ENCODE measurements at regions not wholly inside any gene's neighbourhood (a gene's known extent, or its start where the extent isn't known, plus 50 kb on each side); places are given as distances from the start of the nearest gene placed in this dataset.
"Not testable (repeated sequence)": the region's sequence is repeated elsewhere in the genome, so short reads cannot be mapped to it uniquely, and the experiment has no call there.

GRCh38 chr22:44621401-44622146 lies 80.4 kb upstream of the PRR5 start:
- Histone ChIP-seq H3K9me3 (ENCODE audit: insufficient read depth, low read length) (no peaks in the 10 kb centered on the region), H4K20me1 (ENCODE audit: low read depth, low read length) (no peaks in the 10 kb centered on the region), H2AFZ (ENCODE audit: low read depth, low read length, severe bottlenecking) (no peak overlapping the region), H3K9ac (ENCODE audit: low read length) (no peak overlapping the region), H3K27me3 (ENCODE audit: low read length) (no peaks in the 10 kb centered on the region), H3F3A (ENCODE audit: insufficient read depth) (no peaks in the 10 kb centered on the region), H3K4me2 (ENCODE audit: low read depth, low read length, poor library complexity, severe bottlenecking) (no peak overlapping the region), H3K79me2 (ENCODE audit: insufficient read depth, low read length) (no peaks in the 10 kb centered on the region), H3K36me3 (ENCODE audit: low read length) (no peaks in the 10 kb centered on the region), H3K9me2 (replicated peaks; ENCODE audit: insufficient read depth, low read length) (no peaks in the 10 kb centered on the region), H3K4me3 (ENCODE audit: insufficient read depth, low read length, poor library complexity, severe bottlenecking) (no peak overlapping the region), H3K27ac (ENCODE audit: low read depth, low read length) (no peak overlapping the region)
- no peak for TF ChIP-seq EZH2phosphoT487 (conservative IDR thresholded peaks at IDR 0.05; ENCODE audit: low read length)
- TF ChIP-seq CTCF (IDR thresholded peaks at IDR 0.05; ENCODE audit: insufficient read depth, low read length, poor library complexity, severe bottlenecking), result no peak

GRCh38 chr22:44620841-44621257 lies 81.2 kb upstream of the PRR5 start:
- Histone ChIP-seq H3K9me3 (ENCODE audit: insufficient read depth, low read length) (no peaks in the 10 kb centered on the region), H3F3A (ENCODE audit: insufficient read depth) (no peaks in the 10 kb centered on the region), H3K27ac (ENCODE audit: low read depth, low read length) (no peak overlapping the region), H3K36me3 (ENCODE audit: low read length) (no peaks in the 10 kb centered on the region), H3K9ac (ENCODE audit: low read length) (no peak overlapping the region), H3K4me2 (ENCODE audit: low read depth, low read length, poor library complexity, severe bottlenecking) (no peak overlapping the region), H3K9me2 (replicated peaks; ENCODE audit: insufficient read depth, low read length) (no peaks in the 10 kb centered on the region), H2AFZ (ENCODE audit: low read depth, low read length, severe bottlenecking) (no peak overlapping the region), H3K27me3 (ENCODE audit: low read length) (no peaks in the 10 kb centered on the region), H3K4me3 (ENCODE audit: insufficient read depth, low read length, poor library complexity, severe bottlenecking) (no peak overlapping the region), H4K20me1 (ENCODE audit: low read depth, low read length) (no peaks in the 10 kb centered on the region), H3K79me2 (ENCODE audit: insufficient read depth, low read length) (no peaks in the 10 kb centered on the region)
- no peak for TF ChIP-seq EZH2phosphoT487 (conservative IDR thresholded peaks at IDR 0.05; ENCODE audit: low read length)
- no peak for TF ChIP-seq CTCF (IDR thresholded peaks at IDR 0.05; ENCODE audit: insufficient read depth, low read length, poor library complexity, severe bottlenecking)

GRCh38 chr22:44620129-44620840 lies 81.7 kb upstream of the PRR5 start:
- no peaks in the 10 kb centered on the region for H3K79me2 ChIP-seq (ENCODE audit: insufficient read depth, low read length)
- H3K36me3 ChIP-seq (ENCODE audit: low read length), result no peaks in the 10 kb centered on the region
- H3K4me2 ChIP-seq (ENCODE audit: low read depth, low read length, poor library complexity, severe bottlenecking), result no peak overlapping the region
- no peak for TF ChIP-seq CTCF (IDR thresholded peaks at IDR 0.05; ENCODE audit: insufficient read depth, low read length, poor library complexity, severe bottlenecking)
- TF ChIP-seq EZH2phosphoT487 (conservative IDR thresholded peaks at IDR 0.05; ENCODE audit: low read length), result no peak
- no peaks in the 10 kb centered on the region for H3K9me2 ChIP-seq (replicated peaks; ENCODE audit: insufficient read depth, low read length)
- H3K9ac ChIP-seq (ENCODE audit: low read length), result no peak overlapping the region
- no peaks in the 10 kb centered on the region for H3K27me3 ChIP-seq (ENCODE audit: low read length)
- no peaks in the 10 kb centered on the region for H3K9me3 ChIP-seq (ENCODE audit: insufficient read depth, low read length)
- H3K4me3 ChIP-seq (ENCODE audit: insufficient read depth, low read length, poor library complexity, severe bottlenecking), result no peak overlapping the region
- H3F3A ChIP-seq (ENCODE audit: insufficient read depth), result no peaks in the 10 kb centered on the region
- no peaks in the 10 kb centered on the region for H4K20me1 ChIP-seq (ENCODE audit: low read depth, low read length)
- no peak overlapping the region for H3K27ac ChIP-seq (ENCODE audit: low read depth, low read length)
- no peak overlapping the region for H2AFZ ChIP-seq (ENCODE audit: low read depth, low read length, severe bottlenecking)

- H4K20me1 ChIP-seq (ENCODE audit: low read depth, low read length); H3K9me2 ChIP-seq (replicated peaks; ENCODE audit: insufficient read depth, low read length); H2AFZ ChIP-seq (ENCODE audit: low read depth, low read length, severe bottlenecking); H3K9me3 ChIP-seq (ENCODE audit: insufficient read depth, low read length); H3K79me2 ChIP-seq (ENCODE audit: insufficient read depth, low read length); H3K4me3 ChIP-seq (ENCODE audit: insufficient read depth, low read length, poor library complexity, severe bottlenecking); H3K27ac ChIP-seq (ENCODE audit: low read depth, low read length); H3K9ac ChIP-seq (ENCODE audit: low read length); H3K27me3 ChIP-seq (ENCODE audit: low read length); H3K4me2 ChIP-seq (ENCODE audit: low read depth, low read length, poor library complexity, severe bottlenecking); H3K36me3 ChIP-seq (ENCODE audit: low read length); H3F3A ChIP-seq (ENCODE audit: insufficient read depth): not testable (repeated sequence)
Measured at GRCh38 chr22:44619560-44620128, 82.4 kb upstream of the PRR5 start.

- H2AFZ ChIP-seq (ENCODE audit: low read depth, low read length, severe bottlenecking); H4K20me1 ChIP-seq (ENCODE audit: low read depth, low read length); H3K9me2 ChIP-seq (replicated peaks; ENCODE audit: insufficient read depth, low read length); H3K4me3 ChIP-seq (ENCODE audit: insufficient read depth, low read length, poor library complexity, severe bottlenecking); H3F3A ChIP-seq (ENCODE audit: insufficient read depth); H3K9me3 ChIP-seq (ENCODE audit: insufficient read depth, low read length); H3K79me2 ChIP-seq (ENCODE audit: insufficient read depth, low read length); H3K9ac ChIP-seq (ENCODE audit: low read length); H3K4me2 ChIP-seq (ENCODE audit: low read depth, low read length, poor library complexity, severe bottlenecking); H3K27me3 ChIP-seq (ENCODE audit: low read length); H3K27ac ChIP-seq (ENCODE audit: low read depth, low read length); H3K36me3 ChIP-seq (ENCODE audit: low read length): not testable (repeated sequence)
Measured at GRCh38 chr22:44618910-44619309, 83.1 kb upstream of the PRR5 start.
